CD4-positive, CD25-positive, alpha-beta regulatory T cell (primary cell): ENCODE measurements at regions not wholly inside any gene's neighbourhood (a gene's known extent, or its start where the extent isn't known, plus 50 kb on each side); places are given as distances from the start of the nearest gene placed in this dataset.

Source experiments
- ATAC-seq, 2 donors: fragments of 150-1000 bp; cut with Tn5 transposase; one replicate each; pipeline ENCODE4 v1.10.0; 2021; ENCODE audit warnings: low read depth in 2 of 2, moderate number of reproducible peaks in 2 of 2, moderate library complexity in 1 of 2
- DNase-seq, 3 donors: peaks; one replicate each; pipeline versions ENCODE4 v3.0.0 to v3.0.0-alpha.2; 2012 to 2022; ENCODE audit warnings: mixed read lengths in 1 of 3
- H3K27ac ChIP-seq: one replicate; pipeline ENCODE4 v1.7.0; 2013; ENCODE audit warnings: mild to moderate bottlenecking, low read length; ENCODE audit not compliant: insufficient read depth, poor library complexity, severe bottlenecking
- H3K27me3 ChIP-seq: one replicate; pipeline ENCODE4 v1.7.0; 2013; ENCODE audit warnings: low read length; ENCODE audit not compliant: control insufficient read depth, insufficient read depth
- H3K36me3 ChIP-seq: one replicate; pipeline ENCODE4 v1.7.0; 2013; ENCODE audit warnings: mild to moderate bottlenecking, low read length, moderate library complexity; ENCODE audit not compliant: control insufficient read depth, insufficient read depth
- H3K4me1 ChIP-seq: 2 replicates; pipeline ENCODE4 v1.7.0; 2013; ENCODE audit warnings: mild to moderate bottlenecking, low read length; ENCODE audit not compliant: insufficient read depth, control insufficient read depth, poor library complexity, severe bottlenecking
- H3K4me3 ChIP-seq: one replicate; pipeline ENCODE4 v1.7.0; 2013; ENCODE audit warnings: low read depth, mild to moderate bottlenecking, low read length, moderate library complexity
- H3K9me3 ChIP-seq, 2 experiments: 1 replicate in 1 of 2; 2 replicates in 1 of 2; pipeline ENCODE4 v1.7.0; 2013; ENCODE audit warnings: low read length in 2 of 2, mild to moderate bottlenecking in 1 of 2, moderate library complexity in 1 of 2; ENCODE audit not compliant: control insufficient read depth in 2 of 2
- H3K27ac Mint-ChIP-seq, 3 donors: one replicate each; pipeline ENCODE4 v1.8.0; 2020 to 2022; ENCODE audit warnings: mild to moderate bottlenecking in 3 of 3, mixed read lengths in 3 of 3, moderate library complexity in 2 of 3
- H3K27me3 Mint-ChIP-seq: one replicate; pipeline ENCODE4 v1.8.0; 2022; ENCODE audit warnings: mild to moderate bottlenecking, mixed read lengths
- H3K36me3 Mint-ChIP-seq: one replicate; pipeline ENCODE4 v1.8.0; 2020; ENCODE audit warnings: mixed read lengths
- H3K4me1 Mint-ChIP-seq, 4 donors: one replicate each; pipeline ENCODE4 v1.8.0; 2020 to 2022; ENCODE audit warnings: mixed read lengths in 4 of 4, mild to moderate bottlenecking in 1 of 4
- H3K4me3 Mint-ChIP-seq, 4 donors: one replicate each; pipeline ENCODE4 v1.8.0; 2020 to 2022; ENCODE audit warnings: mild to moderate bottlenecking in 4 of 4, mixed read lengths in 4 of 4, moderate library complexity in 3 of 4
- H3K9me3 Mint-ChIP-seq, 7 donors: one replicate each; pipeline ENCODE4 v1.8.0; 2020 to 2022; ENCODE audit warnings: mixed read lengths in 7 of 7, mild to moderate bottlenecking in 3 of 7, moderate library complexity in 2 of 7

DNA sequence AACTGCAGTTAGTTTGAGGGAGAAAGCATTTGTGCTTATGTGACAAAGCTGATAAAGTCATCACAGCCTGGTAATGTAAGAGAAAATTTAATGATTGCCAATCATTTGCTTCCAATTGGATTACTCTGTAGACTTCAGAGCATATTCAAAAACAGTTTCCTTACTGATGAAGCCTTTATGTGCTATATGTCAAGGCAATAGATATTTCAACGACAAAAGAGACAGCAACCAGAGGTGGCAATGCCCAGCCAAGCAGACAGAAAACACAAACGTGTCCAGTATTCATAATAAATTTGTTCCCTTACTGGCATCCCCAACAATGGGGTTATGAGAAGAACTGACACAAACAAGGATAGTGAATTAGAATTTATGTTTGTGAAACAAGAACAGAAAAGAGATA, 1840.3 kb upstream of the PCDH7 start:
- ATAC-seq (no peak), DNase-seq (no peak)
- no peaks in the 10 kb centered on the region for H3K27me3 Mint-ChIP-seq
- no peaks in the 10 kb centered on the region for H3K27me3 ChIP-seq
- no peaks in the 10 kb centered on the region for H3K4me1 ChIP-seq
- H3K27ac ChIP-seq, result no peak overlapping the region
- H3K36me3 Mint-ChIP-seq, result no peaks in the 10 kb centered on the region
- no peak overlapping the region for H3K4me3 ChIP-seq
- peaks cover 3% of the 10 kb centered on the region in 2 experiments for H3K9me3 ChIP-seq
- no peak overlapping the region for H3K4me3 Mint-ChIP-seq
- no peak overlapping the region for H3K27ac Mint-ChIP-seq
- H3K36me3 ChIP-seq, result no peaks in the 10 kb centered on the region
- peaks cover 0 to 29% (median 10%) of the 10 kb centered on the region in 7 donors for H3K9me3 Mint-ChIP-seq
- no peaks in the 10 kb centered on the region for H3K4me1 Mint-ChIP-seq

DNA sequence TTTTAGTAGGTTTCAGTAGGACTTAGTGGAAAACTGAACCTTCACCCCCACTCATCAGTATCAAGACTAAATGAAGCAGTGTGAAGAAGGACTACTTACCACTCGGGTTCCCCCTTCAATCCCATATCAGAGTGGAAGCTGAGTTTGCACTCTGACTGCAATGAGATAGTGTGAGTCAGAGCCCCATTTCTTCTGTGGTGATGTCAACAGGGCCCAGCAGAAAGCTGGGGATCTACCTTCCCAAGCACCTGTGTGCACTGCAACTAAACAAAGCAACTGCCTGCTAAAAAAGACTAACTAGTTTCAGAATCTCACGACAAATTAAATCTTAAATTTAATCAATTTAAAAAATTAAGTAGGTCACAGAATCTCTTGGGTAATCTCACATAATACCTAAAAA, 1837.0 kb upstream of the PCDH7 start:
- Mint-ChIP-seq H3K9me3 (peaks cover 0 to 36% (median 5%) of the 10 kb centered on the region in 7 donors), H3K4me1 (no peaks in the 10 kb centered on the region), H3K27ac (no peak overlapping the region), H3K4me3 (no peak overlapping the region), H3K27me3 (no peaks in the 10 kb centered on the region), H3K36me3 (no peaks in the 10 kb centered on the region)
- Histone ChIP-seq H3K4me1 (no peaks in the 10 kb centered on the region), H3K27me3 (no peaks in the 10 kb centered on the region), H3K27ac (no peak overlapping the region), H3K4me3 (no peak overlapping the region), H3K9me3 (peaks cover 3% of the 10 kb centered on the region in 2 experiments), H3K36me3 (no peaks in the 10 kb centered on the region)
- DNase-seq, result no peak
- no peak for ATAC-seq

DNA sequence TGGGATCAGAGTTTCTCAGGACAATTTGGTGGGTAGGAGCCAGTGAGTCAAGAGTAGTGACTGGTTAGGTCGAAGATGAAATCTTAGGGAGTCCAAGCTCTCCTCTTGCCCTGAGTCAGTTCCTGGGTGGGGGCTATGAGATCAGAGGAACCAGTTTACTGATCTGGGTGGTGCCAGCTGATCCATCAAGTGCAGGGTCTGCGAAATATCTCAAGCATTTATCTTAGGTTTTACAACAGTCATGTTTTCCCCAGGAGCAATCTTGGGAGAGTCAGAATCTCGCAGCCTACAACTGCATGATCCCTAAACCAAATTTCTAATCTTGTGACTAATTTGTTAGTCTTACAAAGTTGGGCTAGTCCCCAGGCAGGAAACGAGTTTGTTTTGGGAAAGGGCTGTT, 1833.2 kb upstream of the PCDH7 start:
- H3K27ac Mint-ChIP-seq, result no peak overlapping the region

DNA sequence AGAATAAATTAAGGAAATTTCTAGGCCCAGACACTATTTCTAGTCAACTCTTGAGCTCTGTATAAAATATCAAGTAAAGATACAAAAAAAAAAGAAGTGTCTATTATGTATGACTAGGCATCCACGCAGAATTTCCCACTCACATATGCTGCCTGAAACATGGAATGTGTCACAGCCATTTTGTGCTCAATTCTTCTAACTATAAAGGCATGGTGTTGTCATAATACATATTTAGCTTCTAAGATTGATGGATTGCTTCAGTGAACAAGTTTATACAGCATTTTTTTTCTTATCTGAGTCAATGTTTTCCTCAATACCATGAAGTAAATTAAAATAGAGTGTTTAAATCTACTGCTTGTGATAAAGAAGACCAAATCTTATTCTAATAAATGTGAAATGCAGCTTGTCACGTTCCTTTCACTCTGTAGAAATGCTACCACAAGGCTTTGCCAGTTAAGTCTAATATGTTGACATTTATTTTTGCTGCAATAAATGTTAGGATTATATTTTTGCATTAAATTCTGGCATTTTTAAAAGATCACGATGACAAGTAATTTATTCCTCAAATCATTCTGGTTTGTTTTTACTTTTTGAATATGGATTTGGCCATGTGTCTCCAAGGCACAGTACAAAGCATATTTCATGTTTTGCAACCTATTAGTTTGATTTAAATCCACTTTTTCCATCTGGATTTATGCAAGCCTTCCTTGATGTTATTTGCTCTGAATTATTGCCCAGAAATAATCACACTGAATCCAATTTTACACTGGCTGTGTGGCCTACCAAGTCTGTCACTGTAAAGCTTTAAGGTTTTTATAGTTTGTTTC, 1829.0 kb upstream of the PCDH7 start:
- Mint-ChIP-seq H3K4me3 (no peak overlapping the region), H3K4me1 (no peaks in the 10 kb centered on the region), H3K27ac (no peak overlapping the region), H3K36me3 (no peaks in the 10 kb centered on the region), H3K27me3 (no peaks in the 10 kb centered on the region), H3K9me3 (peaks cover 0 to 19% (median 3%) of the 10 kb centered on the region in 7 donors)
- DNase-seq, result no peak
- H3K27ac ChIP-seq, result no peak overlapping the region
- H3K4me1 ChIP-seq, result no peaks in the 10 kb centered on the region
- H3K36me3 ChIP-seq, result no peaks in the 10 kb centered on the region
- ATAC-seq, result no peak
- no peak overlapping the region for H3K4me3 ChIP-seq
- peaks cover 0 to 3% of the 10 kb centered on the region in 2 experiments for H3K9me3 ChIP-seq
- no peaks in the 10 kb centered on the region for H3K27me3 ChIP-seq

More for the DNA sequence above, 1833.2 kb upstream of the PCDH7 start:
- H3K27ac ChIP-seq, result no peak overlapping the region
- Mint-ChIP-seq H3K27me3 (no peaks in the 10 kb centered on the region), H3K36me3 (no peaks in the 10 kb centered on the region), H3K9me3 (peaks cover 0 to 22% (median 6%) of the 10 kb centered on the region in 7 donors), H3K4me1 (no peaks in the 10 kb centered on the region), H3K4me3 (no peak overlapping the region)
- DNase-seq (no peak), ATAC-seq (no peak)
- H3K27me3 ChIP-seq, result no peaks in the 10 kb centered on the region
- H3K9me3 ChIP-seq, result peaks cover 0 to 3% of the 10 kb centered on the region in 2 experiments
- H3K4me3 ChIP-seq, result no peak overlapping the region
- no peaks in the 10 kb centered on the region for H3K4me1 ChIP-seq
- H3K36me3 ChIP-seq, result no peaks in the 10 kb centered on the region

DNA sequence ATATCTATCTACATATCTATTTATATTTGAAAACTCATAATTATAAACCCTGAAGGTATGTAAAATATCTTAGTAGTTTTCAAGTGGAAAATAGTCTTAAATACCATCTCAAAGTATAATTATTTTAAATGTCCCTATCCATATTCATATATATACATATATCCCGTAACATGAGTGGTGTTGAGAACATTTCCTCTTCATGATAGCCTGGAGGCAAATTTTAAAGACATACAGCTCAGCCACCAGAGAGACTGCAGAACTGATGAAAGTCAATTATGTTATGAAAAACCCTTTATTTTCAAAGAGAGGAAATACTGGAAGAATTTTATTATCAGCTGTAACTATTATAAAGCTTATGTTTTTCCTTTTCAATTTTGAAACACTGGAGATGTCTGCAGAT, 1806.7 kb upstream of the PCDH7 start:
- H3K27me3 ChIP-seq, result no peaks in the 10 kb centered on the region
- H3K4me1 ChIP-seq, result no peaks in the 10 kb centered on the region
- H3K36me3 ChIP-seq, result no peaks in the 10 kb centered on the region
- no peak overlapping the region for H3K4me3 ChIP-seq
- ATAC-seq (no peak), DNase-seq (no peak)
- peaks cover 0 to 20% (median 11%) of the 10 kb centered on the region in 7 donors for H3K9me3 Mint-ChIP-seq
- no peak overlapping the region for H3K4me3 Mint-ChIP-seq
- no peaks in the 10 kb centered on the region for H3K36me3 Mint-ChIP-seq
- peaks cover 3 to 5% of the 10 kb centered on the region in 2 experiments for H3K9me3 ChIP-seq
- no peak overlapping the region for H3K27ac Mint-ChIP-seq
- H3K27ac ChIP-seq, result no peak overlapping the region
- H3K4me1 Mint-ChIP-seq, result peaks cover 0 to 2% (median 0%) of the 10 kb centered on the region in 4 donors
- no peaks in the 10 kb centered on the region for H3K27me3 Mint-ChIP-seq

DNA sequence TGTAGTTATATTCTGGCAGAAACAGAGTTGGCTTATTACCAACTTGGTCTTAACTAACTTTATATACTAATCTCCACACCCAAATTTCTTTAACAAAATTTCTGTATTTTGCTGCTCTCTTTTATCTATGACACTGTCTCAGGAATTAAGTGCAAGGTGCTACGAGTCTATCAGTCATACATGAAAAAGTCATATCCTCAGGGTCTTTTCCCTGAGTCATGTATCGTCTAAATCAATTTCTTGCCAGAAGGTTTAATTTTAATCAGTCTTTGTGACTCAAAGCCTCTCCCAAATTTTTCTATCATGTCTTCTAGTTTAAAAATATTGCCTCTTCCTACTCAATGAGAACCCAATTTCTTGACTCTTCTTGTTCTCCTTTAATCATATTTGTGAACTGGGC, 1803.6 kb upstream of the PCDH7 start:
- DNase-seq (no peak), ATAC-seq (no peak)
- Histone ChIP-seq H3K4me3 (no peak overlapping the region), H3K9me3 (peaks cover 4 to 7% of the 10 kb centered on the region in 2 experiments), H3K27me3 (no peaks in the 10 kb centered on the region), H3K36me3 (no peaks in the 10 kb centered on the region), H3K4me1 (no peaks in the 10 kb centered on the region), H3K27ac (no peak overlapping the region)
- Mint-ChIP-seq H3K27me3 (no peaks in the 10 kb centered on the region), H3K27ac (no peak overlapping the region), H3K9me3 (peaks cover 0 to 27% (median 13%) of the 10 kb centered on the region in 7 donors), H3K36me3 (no peaks in the 10 kb centered on the region), H3K4me1 (peaks cover 0 to 2% (median 0%) of the 10 kb centered on the region in 4 donors), H3K4me3 (no peak overlapping the region)

DNA sequence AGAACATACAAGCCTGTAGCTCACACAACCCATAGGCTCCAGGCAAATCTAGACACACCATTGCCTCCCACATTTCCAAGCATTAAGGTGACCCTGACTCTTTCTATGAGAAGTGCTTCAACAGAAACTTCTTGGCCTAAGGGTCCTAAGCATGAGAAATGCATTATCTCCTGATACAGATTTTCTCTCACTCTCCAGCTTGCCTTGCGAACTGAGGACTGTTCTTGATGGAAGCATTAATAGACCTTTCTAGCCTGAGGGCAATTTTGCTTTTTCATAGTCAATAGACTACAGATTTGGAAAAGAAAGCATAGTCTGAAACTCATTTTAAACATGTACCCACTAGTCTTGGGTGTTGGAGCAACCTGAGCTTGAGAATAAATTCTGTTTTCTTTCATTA, 1801.3 kb upstream of the PCDH7 start:
- Mint-ChIP-seq H3K36me3 (no peaks in the 10 kb centered on the region), H3K4me1 (peaks cover 0 to 2% (median 0%) of the 10 kb centered on the region in 4 donors), H3K27ac (no peak overlapping the region), H3K4me3 (no peak overlapping the region), H3K27me3 (no peaks in the 10 kb centered on the region), H3K9me3 (peaks cover 0 to 29% (median 14%) of the 10 kb centered on the region in 7 donors)
- no peak for DNase-seq
- no peak for ATAC-seq
- Histone ChIP-seq H3K27me3 (no peaks in the 10 kb centered on the region), H3K36me3 (no peaks in the 10 kb centered on the region), H3K4me1 (no peaks in the 10 kb centered on the region), H3K4me3 (no peak overlapping the region), H3K27ac (no peak overlapping the region), H3K9me3 (peaks cover 4 to 7% of the 10 kb centered on the region in 2 experiments)

DNA sequence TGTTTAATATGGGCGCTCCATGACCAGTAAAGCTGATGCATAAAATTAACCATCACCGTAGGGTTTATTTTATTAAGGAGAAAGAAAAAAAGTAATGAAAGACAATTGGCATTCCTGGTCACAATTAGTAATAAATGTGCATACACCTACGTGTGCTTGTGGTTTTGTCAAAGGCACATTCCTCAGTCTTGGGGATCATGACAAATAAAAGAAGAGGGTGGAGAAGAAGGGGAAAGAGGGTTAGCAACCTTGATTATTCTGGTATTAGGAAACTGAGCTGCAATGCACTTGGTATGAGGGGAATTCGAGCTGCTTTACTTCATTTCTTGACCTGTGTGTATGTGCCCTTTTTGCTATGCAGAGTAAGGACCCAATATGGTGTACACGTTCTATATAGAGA, 1798.3 kb upstream of the PCDH7 start:
- Mint-ChIP-seq H3K4me1 (no peaks in the 10 kb centered on the region), H3K9me3 (peaks cover 4 to 19% (median 10%) of the 10 kb centered on the region in 7 donors), H3K4me3 (no peak overlapping the region), H3K27ac (no peak overlapping the region), H3K27me3 (no peaks in the 10 kb centered on the region), H3K36me3 (no peaks in the 10 kb centered on the region)
- Histone ChIP-seq H3K27ac (no peak overlapping the region), H3K4me1 (no peaks in the 10 kb centered on the region), H3K4me3 (no peak overlapping the region), H3K36me3 (no peaks in the 10 kb centered on the region), H3K9me3 (peaks cover 4 to 7% of the 10 kb centered on the region in 2 experiments), H3K27me3 (no peaks in the 10 kb centered on the region)
- DNase-seq (no peak), ATAC-seq (no peak)
